ENCODE measurements at regions not wholly inside any gene's neighbourhood (a gene's known extent, or its start where the extent isn't known, plus 50 kb on each side); places are given as distances from the start of the nearest gene placed in this dataset.

DNA sequence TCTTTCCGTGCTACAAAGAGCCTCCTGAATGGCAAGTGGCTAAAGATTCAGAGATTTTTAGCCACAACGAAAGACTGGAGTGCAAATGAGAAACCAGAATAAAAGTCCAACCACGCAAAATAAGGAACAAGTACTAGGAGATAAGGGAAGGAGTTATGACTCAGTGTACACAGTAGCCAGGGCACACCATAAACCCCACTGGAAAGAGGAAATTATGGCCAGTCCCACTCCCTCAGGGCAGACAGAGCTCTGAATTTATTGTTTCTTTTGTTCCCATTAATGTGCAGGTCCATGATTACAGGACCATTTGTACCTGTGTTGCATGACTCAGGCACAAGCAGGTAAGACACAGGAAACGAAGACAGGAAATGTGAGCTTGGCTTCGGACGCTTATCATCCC, 150.3 kb upstream of the PREP start:
- TF ChIP-seq CTCF (IDR thresholded peaks at IDR 0.05) (no peak), POLR2A (IDR thresholded peaks at IDR 0.05) (no peak)
